ENCODE measurements at regions not wholly inside any gene's neighbourhood (a gene's known extent, or its start where the extent isn't known, plus 50 kb on each side); places are given as distances from the start of the nearest gene placed in this dataset.

GRCh38 chr19:32097011-32097410 is 248.4 kb upstream of the ZNF507 start:
- ChIA-PET CTCF (no interaction called here), POLR2A (no interaction called here)
- no peak for TF ChIP-seq CTCF (IDR thresholded peaks at IDR 0.05; ENCODE audit: insufficient read depth, low read depth, low read length)

GRCh38 chr19:32097620-32098019 is 247.8 kb upstream of the ZNF507 start:
- DNase-seq (ENCODE audit: low read depth): no peak
- Histone ChIP-seq H3K27me3 (ENCODE audit: control insufficient read depth, insufficient read depth, low read length) (no peaks in the 10 kb centered on the region), H3K4me3 (ENCODE audit: low read depth, low read length) (no peak overlapping the region), H3K36me3 (ENCODE audit: control insufficient read depth, insufficient read depth, low read length) (no peaks in the 10 kb centered on the region)
- POLR2A ChIA-PET: no interaction called here
- CTCF ChIA-PET: no interaction called here
- TF ChIP-seq CTCF (IDR thresholded peaks at IDR 0.05; ENCODE audit: insufficient read depth, low read depth, low read length): no peak

More at GRCh38 chr19:32097011-32097410, 248.4 kb upstream of the ZNF507 start:
- Histone ChIP-seq H3K36me3 (ENCODE audit: control insufficient read depth, insufficient read depth, low read length) (no peaks in the 10 kb centered on the region), H3K4me3 (ENCODE audit: low read depth, low read length) (no peak overlapping the region), H3K27me3 (ENCODE audit: control insufficient read depth, insufficient read depth, low read length) (no peaks in the 10 kb centered on the region)
- no peak for DNase-seq (ENCODE audit: low read depth)

GRCh38 chr19:32098968-32099367 is 246.4 kb upstream of the ZNF507 start:
- ChIA-PET CTCF (no interaction called here), POLR2A (no interaction called here)
- no peak for TF ChIP-seq CTCF (IDR thresholded peaks at IDR 0.05; ENCODE audit: insufficient read depth, low read depth, low read length)
- Histone ChIP-seq H3K27me3 (ENCODE audit: control insufficient read depth, insufficient read depth, low read length) (no peaks in the 10 kb centered on the region), H3K36me3 (ENCODE audit: control insufficient read depth, insufficient read depth, low read length) (no peaks in the 10 kb centered on the region), H3K4me3 (ENCODE audit: low read depth, low read length) (no peak overlapping the region)
- DNase-seq (ENCODE audit: low read depth): no peak

- Histone ChIP-seq H3K4me3 (ENCODE audit: low read depth, low read length) (no peak overlapping the region), H3K36me3 (ENCODE audit: control insufficient read depth, insufficient read depth, low read length) (no peaks in the 10 kb centered on the region), H3K27me3 (ENCODE audit: control insufficient read depth, insufficient read depth, low read length) (no peaks in the 10 kb centered on the region)
- TF ChIP-seq CTCF (IDR thresholded peaks at IDR 0.05; ENCODE audit: insufficient read depth, low read depth, low read length): no peak
- CTCF ChIA-PET: no interaction called here
- DNase-seq (ENCODE audit: low read depth): no peak
- POLR2A ChIA-PET: no interaction called here
These were observed 244.2 kb upstream of the ZNF507 start for GRCh38 chr19:32101206-32101605.

- no peak for TF ChIP-seq CTCF (IDR thresholded peaks at IDR 0.05; ENCODE audit: insufficient read depth, low read depth, low read length)
- ChIA-PET POLR2A (no interaction called here), CTCF (no interaction called here)
- no peak for DNase-seq (ENCODE audit: low read depth)
- H3K36me3 ChIP-seq (ENCODE audit: control insufficient read depth, insufficient read depth, low read length): no peaks in the 10 kb centered on the region
- H3K27me3 ChIP-seq (ENCODE audit: control insufficient read depth, insufficient read depth, low read length): no peaks in the 10 kb centered on the region
- no peak overlapping the region for H3K4me3 ChIP-seq (ENCODE audit: low read depth, low read length)
These were observed 241.9 kb upstream of the ZNF507 start for GRCh38 chr19:32103541-32103940.

Measured in BJ (cell line).